SK-N-SH treated with all-trans-retinoic acid at 6 μM for 48 hours (cell line): ENCODE measurements at regions not wholly inside any gene's neighbourhood (a gene's known extent, or its start where the extent isn't known, plus 50 kb on each side); places are given as distances from the start of the nearest gene placed in this dataset.

Experiments used
- ARNTL ChIP-seq: fragments of 450-650 bp; formaldehyde crosslinking; IDR thresholded peaks from 2 replicates; pipeline ENCODE4 v1.5.0; 2020; ENCODE audit warnings: low read depth, mild to moderate bottlenecking, moderate library complexity, borderline replicate concordance
- BACH2 ChIP-seq: fragments of 250-450 bp; sonication (Bioruptor Pico); IDR thresholded peaks from 2 replicates; pipeline ENCODE4 v1.9.0; 2021; ENCODE audit warnings: mild to moderate bottlenecking, borderline replicate concordance
- ESRRG ChIP-seq: fragments of 250-450 bp; sonication (Bioruptor Pico); IDR thresholded peaks from 2 replicates; pipeline ENCODE4 v1.6.1; 2021; ENCODE audit warnings: mild to moderate bottlenecking
- OSR1 ChIP-seq: fragments of 250-450 bp; sonication (Bioruptor Pico); IDR thresholded peaks from 2 replicates; pipeline ENCODE4 v1.8.0; 2022; ENCODE audit warnings: moderate library complexity, mild to moderate bottlenecking, inconsistent platforms
- PATZ1 ChIP-seq: fragments of 250-450 bp; sonication (Bioruptor Pico); IDR thresholded peaks from 2 replicates; pipeline ENCODE4 v1.8.0; 2020; ENCODE audit warnings: mild to moderate bottlenecking, moderate library complexity, borderline replicate concordance
- SNAI2 ChIP-seq: fragments of 250-450 bp; sonication (Bioruptor Pico); IDR thresholded peaks from 2 replicates; pipeline ENCODE4 v1.5.0; 2020; ENCODE audit warnings: mild to moderate bottlenecking, moderate library complexity
- TCF4 ChIP-seq: fragments of 250-450 bp; sonication (Bioruptor Pico); IDR thresholded peaks from 2 replicates; pipeline ENCODE4 v1.8.0; 2021; ENCODE audit warnings: mild to moderate bottlenecking, moderate library complexity, borderline replicate concordance
- TOX ChIP-seq: fragments of 250-450 bp; sonication (Bioruptor Pico); IDR thresholded peaks from 2 replicates; pipeline ENCODE4 v1.8.0; 2021; ENCODE audit warnings: mild to moderate bottlenecking, moderate library complexity, borderline replicate concordance
- ZFP3 ChIP-seq: fragments of 250-450 bp; sonication (Bioruptor Pico); IDR thresholded peaks from 2 replicates; pipeline ENCODE4 v1.5.0; 2020; ENCODE audit warnings: mild to moderate bottlenecking, moderate library complexity
- ZFP30 ChIP-seq: fragments of 450-650 bp; formaldehyde crosslinking; IDR thresholded peaks from 2 replicates; pipeline ENCODE4 v1.5.0; 2022; ENCODE audit warnings: mild to moderate bottlenecking, moderate library complexity
- ZNF565 ChIP-seq: fragments of 450-650 bp; formaldehyde crosslinking; conservative IDR thresholded peaks from 2 replicates; pipeline ENCODE4 v1.5.0; 2020; ENCODE audit warnings: low read depth, mild to moderate bottlenecking, moderate library complexity
- ZNF8 ChIP-seq: fragments of 450-650 bp; formaldehyde crosslinking; IDR thresholded peaks from 2 replicates; pipeline ENCODE4 v1.5.0; 2020; ENCODE audit warnings: mild to moderate bottlenecking, moderate library complexity

DNA sequence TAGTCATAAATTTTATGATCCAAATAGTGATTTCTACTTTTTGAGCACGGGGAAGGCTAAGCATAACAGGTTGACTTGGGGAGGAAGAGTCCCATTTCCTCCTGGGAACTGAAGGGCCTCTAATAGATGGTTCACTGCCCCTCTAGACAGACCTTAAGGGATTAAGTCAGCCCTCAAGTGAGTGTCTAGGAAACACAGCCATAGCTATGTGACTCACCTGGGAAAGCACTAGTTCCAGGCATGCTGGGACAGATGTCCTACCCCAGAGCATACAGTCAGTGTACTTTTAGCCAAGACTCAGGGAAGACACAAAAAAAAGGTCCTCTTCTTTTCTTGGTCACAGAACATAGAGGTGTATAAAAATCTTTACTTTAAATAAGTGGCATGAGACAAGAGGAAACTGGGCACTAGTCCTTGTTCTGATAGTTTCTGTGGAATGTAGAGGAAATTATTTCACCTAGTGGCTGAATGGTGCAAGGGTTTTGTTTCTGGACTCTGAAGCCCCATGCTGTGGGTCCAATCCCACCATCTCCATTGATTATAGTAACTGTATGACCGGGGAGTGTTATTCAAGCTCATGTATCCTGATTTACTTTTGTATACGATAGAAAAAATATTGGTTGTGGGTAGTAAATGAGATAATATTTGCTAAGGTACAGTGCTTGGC, 86.0 kb downstream of the NREP start:
- TF ChIP-seq ESRRG (CRISPR knock-in tag) (no peak), ZFP3 (no peak), SNAI2 (no peak), PATZ1 (CRISPR knock-in tag) (no peak), OSR1 (CRISPR knock-in tag) (no peak), ZNF565 (CRISPR knock-in tag) (no peak), ZNF8 (CRISPR knock-in tag) (no peak), ARNTL (CRISPR knock-in tag) (no peak), BACH2 (CRISPR knock-in tag) (no peak), TCF4 (CRISPR knock-in tag) (no peak), TOX (no peak), ZFP30 (CRISPR knock-in tag) (no peak)
